ES-I3 (cell line): ENCODE measurements at regions not wholly inside any gene's neighbourhood (a gene's known extent, or its start where the extent isn't known, plus 50 kb on each side); places are given as distances from the start of the nearest gene placed in this dataset.
"Not testable (repeated sequence)": the region's sequence is repeated elsewhere in the genome, so short reads cannot be mapped to it uniquely, and the experiment has no call there.

Experiments
- H3K36me3 ChIP-seq: 2 replicates; pipeline ENCODE4 v1.6.1; 2013; ENCODE audit warnings: mild to moderate bottlenecking, low read length, control low read depth, moderate library complexity; ENCODE audit not compliant: insufficient read depth
- H3K4me1 ChIP-seq: 2 replicates; pipeline ENCODE4 v1.6.1; 2013; ENCODE audit warnings: mild to moderate bottlenecking, control low read depth, low read length; ENCODE audit not compliant: insufficient read depth
- H3K9ac ChIP-seq: 2 replicates; pipeline ENCODE4 v1.6.1; 2013; ENCODE audit warnings: low read depth, mild to moderate bottlenecking, low read length, moderate library complexity
- H3K9me3 ChIP-seq: 2 replicates; pipeline ENCODE4 v1.6.1; 2013; ENCODE audit warnings: mild to moderate bottlenecking, low read length, moderate library complexity; ENCODE audit not compliant: control insufficient read depth, insufficient read depth

- no peaks in the 10 kb centered on the region for H3K36me3 ChIP-seq
- no peak overlapping the region for H3K9ac ChIP-seq
- no peaks in the 10 kb centered on the region for H3K9me3 ChIP-seq
- peaks cover 14% of the 10 kb centered on the region; the same call in 1 of the 2 replicates for H3K4me1 ChIP-seq
Measured at GRCh38 chr14:39683691-39684260, 251.5 kb upstream of the FBXO33 start.

GRCh38 chr14:39682582-39682981 is 250.3 kb upstream of the FBXO33 start:
- Histone ChIP-seq H3K9ac (no peak overlapping the region), H3K36me3 (no peaks in the 10 kb centered on the region), H3K4me1 (peaks cover 14% of the 10 kb centered on the region; the same call in 1 of the 2 replicates), H3K9me3 (no peaks in the 10 kb centered on the region)

- H3K9me3 ChIP-seq, result no peaks in the 10 kb centered on the region
- H3K4me1 ChIP-seq, result peaks cover 14% of the 10 kb centered on the region; the same call in 1 of the 2 replicates
- no peaks in the 10 kb centered on the region for H3K36me3 ChIP-seq
- H3K9ac ChIP-seq, result no peak overlapping the region
Measured at GRCh38 chr14:39681782-39682399, 249.7 kb upstream of the FBXO33 start.

GRCh38 chr14:39680777-39681176 is 248.5 kb upstream of the FBXO33 start:
- H3K9ac ChIP-seq, result no peak overlapping the region

GRCh38 chr14:39673734-39674133 is 241.5 kb upstream of the FBXO33 start:
- peaks cover 11% of the 10 kb centered on the region; the same call in 1 of the 2 replicates for H3K4me1 ChIP-seq
- no peaks in the 10 kb centered on the region for H3K9me3 ChIP-seq
- no peaks in the 10 kb centered on the region for H3K36me3 ChIP-seq
- H3K9ac ChIP-seq, result no peak overlapping the region

More at GRCh38 chr14:39680777-39681176, 248.5 kb upstream of the FBXO33 start:
- Histone ChIP-seq H3K36me3 (no peaks in the 10 kb centered on the region), H3K4me1 (peaks cover 14% of the 10 kb centered on the region; the same call in 1 of the 2 replicates), H3K9me3 (no peaks in the 10 kb centered on the region)

GRCh38 chr14:39673270-39673711 is 241.1 kb upstream of the FBXO33 start:
- Histone ChIP-seq H3K9ac (no peak overlapping the region), H3K4me1 (peaks cover 11% of the 10 kb centered on the region; the same call in 1 of the 2 replicates), H3K9me3 (no peaks in the 10 kb centered on the region), H3K36me3 (no peaks in the 10 kb centered on the region)

- Histone ChIP-seq H3K9me3 (no peaks in the 10 kb centered on the region), H3K9ac (no peak overlapping the region), H3K36me3 (no peaks in the 10 kb centered on the region), H3K4me1 (peaks cover 4% of the 10 kb centered on the region; the same call in 1 of the 2 replicates)
Measured at GRCh38 chr14:39668449-39668848, 236.2 kb upstream of the FBXO33 start.

- no peaks in the 10 kb centered on the region for H3K9me3 ChIP-seq
- H3K9ac ChIP-seq, result no peak overlapping the region
- H3K36me3 ChIP-seq, result no peaks in the 10 kb centered on the region
- no peaks in the 10 kb centered on the region; the same call in 1 of the 2 replicates for H3K4me1 ChIP-seq
Measured at GRCh38 chr14:39666386-39666785, 234.2 kb upstream of the FBXO33 start.

- Histone ChIP-seq H3K9ac (no peak overlapping the region), H3K9me3 (no peaks in the 10 kb centered on the region), H3K36me3 (no peaks in the 10 kb centered on the region), H3K4me1 (no peaks in the 10 kb centered on the region; the same call in 1 of the 2 replicates)
Measured at GRCh38 chr14:39665075-39665475, 232.8 kb upstream of the FBXO33 start.

- Histone ChIP-seq H3K4me1 (no peaks in the 10 kb centered on the region; the same call in 1 of the 2 replicates), H3K9ac (no peak overlapping the region), H3K9me3 (no peaks in the 10 kb centered on the region), H3K36me3 (no peaks in the 10 kb centered on the region)
Measured at GRCh38 chr14:39664646-39665045, 232.4 kb upstream of the FBXO33 start.

- Histone ChIP-seq H3K9me3 (no peaks in the 10 kb centered on the region), H3K9ac (no peak overlapping the region), H3K36me3 (no peaks in the 10 kb centered on the region), H3K4me1 (no peaks in the 10 kb centered on the region)
Measured at GRCh38 chr14:39641224-39641623, 209.0 kb upstream of the FBXO33 start.

GRCh38 chr14:39639009-39639408 is 206.8 kb upstream of the FBXO33 start:
- not testable (repeated sequence) for H3K9me3 ChIP-seq, H3K4me1 ChIP-seq, H3K9ac ChIP-seq, H3K36me3 ChIP-seq

- no peak overlapping the region for H3K9ac ChIP-seq
- no peaks in the 10 kb centered on the region for H3K9me3 ChIP-seq
- H3K4me1 ChIP-seq, result no peaks in the 10 kb centered on the region
- H3K36me3 ChIP-seq, result no peaks in the 10 kb centered on the region
Measured at GRCh38 chr14:39628087-39628486, 195.9 kb upstream of the FBXO33 start.

GRCh38 chr14:39626589-39627576 is 194.7 kb upstream of the FBXO33 start:
- H3K9me3 ChIP-seq, result no peaks in the 10 kb centered on the region; the same call in 1 of the 2 replicates
- H3K9ac ChIP-seq, result no peak overlapping the region
- H3K4me1 ChIP-seq, result no peaks in the 10 kb centered on the region
- no peaks in the 10 kb centered on the region for H3K36me3 ChIP-seq
